ENCODE measurements at regions not wholly inside any gene's neighbourhood (a gene's known extent, or its start where the extent isn't known, plus 50 kb on each side); places are given as distances from the start of the nearest gene placed in this dataset.

DNA sequence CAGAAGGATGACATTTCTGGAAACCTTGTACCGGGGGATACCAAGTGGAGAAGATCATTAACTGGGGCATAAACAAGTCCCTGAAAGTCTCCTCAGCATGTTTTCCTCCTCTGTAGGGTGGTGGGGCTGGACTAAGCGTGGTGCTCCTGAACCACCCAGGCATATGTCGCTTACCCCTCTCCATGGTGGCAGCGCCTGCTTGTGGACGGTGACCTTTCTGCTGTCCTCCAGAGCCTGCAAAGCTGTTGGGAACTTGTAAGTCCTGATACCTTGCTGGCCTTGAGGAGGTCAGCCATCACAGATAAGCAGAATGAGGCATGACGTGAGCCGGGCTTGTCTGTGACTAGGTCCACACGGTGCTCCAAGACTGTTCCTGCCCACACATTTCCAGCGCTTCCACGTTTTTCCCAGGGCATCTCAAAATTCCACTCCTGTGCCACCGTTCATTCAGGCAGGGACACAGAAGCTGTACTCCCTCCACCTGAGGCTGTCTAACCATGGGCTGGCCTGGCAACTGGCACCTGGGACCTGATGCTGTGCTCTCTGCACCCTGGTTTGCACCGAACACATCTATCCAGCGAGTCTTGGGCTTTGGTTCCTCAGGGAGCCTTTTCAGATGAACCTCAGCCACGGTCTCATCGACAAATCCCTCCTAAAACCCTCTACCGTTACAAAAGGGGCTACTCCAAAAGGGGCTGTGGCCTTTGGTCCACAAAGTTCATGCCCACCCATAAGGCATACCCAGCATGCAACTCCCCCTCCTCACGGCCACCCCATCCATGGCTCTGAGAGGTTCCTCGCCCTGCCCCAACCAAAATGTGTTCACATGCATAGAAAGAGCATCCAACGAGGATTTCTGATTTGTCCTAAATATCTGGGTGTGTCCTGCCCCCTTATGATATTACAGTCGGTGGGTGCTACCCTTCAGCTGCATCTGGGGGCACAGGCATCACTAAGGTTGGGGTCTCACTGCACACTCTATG is 199.6 kb upstream of the DIO3 start:
- WGBS, 3 donors = 85 to 92% (median 88%) methylated on average over 20 of the region's 20 CpGs

DNA sequence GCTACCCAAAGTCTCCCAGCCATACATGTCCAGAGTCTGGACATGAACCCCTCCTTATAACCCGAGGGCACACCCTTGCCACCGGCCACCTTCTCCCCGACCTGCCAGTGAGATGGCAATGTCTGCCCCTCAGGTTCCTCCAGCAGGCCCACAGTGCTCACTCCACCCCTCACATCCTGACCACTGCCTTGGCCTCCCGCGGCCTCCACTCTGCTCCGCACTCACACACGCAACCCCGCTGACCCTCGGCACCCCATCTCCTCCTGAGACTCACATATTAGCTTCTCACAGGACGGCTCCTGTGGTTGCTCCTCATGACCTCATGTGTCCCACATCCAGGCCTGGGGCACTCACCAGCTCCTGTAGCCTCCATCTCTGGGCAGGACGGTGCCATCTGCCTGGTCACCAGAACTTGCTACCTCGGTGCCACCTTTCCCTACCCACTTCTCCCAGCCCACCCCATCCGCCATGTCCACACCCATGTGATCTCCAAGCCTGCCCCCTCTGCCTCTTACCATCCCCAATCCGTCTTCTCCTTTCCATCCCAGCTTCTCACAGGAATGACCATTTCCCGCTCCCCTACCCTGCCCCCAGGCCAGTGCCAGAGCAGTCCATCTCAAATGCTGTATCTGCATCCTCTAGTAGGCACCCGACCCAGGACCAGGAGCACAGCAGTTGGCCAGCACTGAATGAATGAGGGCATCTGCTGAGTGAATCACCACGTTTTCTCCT is 198.6 kb upstream of the DIO3 start:
- 83 to 90% (median 88%) methylated on average over 17 of the region's 17 CpGs for WGBS, 3 donors
- no peak overlapping the region for H3K27ac ChIP-seq (ENCODE audit: low read depth, low read length)

More for the DNA sequence above, 199.6 kb upstream of the DIO3 start:
- H3K27ac ChIP-seq (ENCODE audit: low read depth, low read length) = no peak overlapping the region

DNA sequence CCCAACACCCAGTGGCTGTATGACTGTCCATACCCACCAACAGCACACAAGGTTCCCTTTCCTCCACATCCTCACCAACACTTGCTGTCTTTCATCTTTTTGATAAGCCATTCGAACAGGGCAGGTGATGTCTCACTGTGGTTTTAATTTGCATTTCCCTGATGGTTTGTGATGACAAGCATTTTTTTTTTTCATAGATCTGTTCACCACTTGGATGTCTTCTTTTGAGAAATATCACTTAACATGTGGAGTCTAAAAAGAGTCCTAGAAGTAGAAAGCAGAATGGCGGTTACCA is 198.1 kb upstream of the DIO3 start:
- 81 to 87% (median 82%) methylated on average over 2 of the region's 2 CpGs for WGBS, 3 donors
- H3K27ac ChIP-seq (ENCODE audit: low read depth, low read length) = no peak overlapping the region

DNA sequence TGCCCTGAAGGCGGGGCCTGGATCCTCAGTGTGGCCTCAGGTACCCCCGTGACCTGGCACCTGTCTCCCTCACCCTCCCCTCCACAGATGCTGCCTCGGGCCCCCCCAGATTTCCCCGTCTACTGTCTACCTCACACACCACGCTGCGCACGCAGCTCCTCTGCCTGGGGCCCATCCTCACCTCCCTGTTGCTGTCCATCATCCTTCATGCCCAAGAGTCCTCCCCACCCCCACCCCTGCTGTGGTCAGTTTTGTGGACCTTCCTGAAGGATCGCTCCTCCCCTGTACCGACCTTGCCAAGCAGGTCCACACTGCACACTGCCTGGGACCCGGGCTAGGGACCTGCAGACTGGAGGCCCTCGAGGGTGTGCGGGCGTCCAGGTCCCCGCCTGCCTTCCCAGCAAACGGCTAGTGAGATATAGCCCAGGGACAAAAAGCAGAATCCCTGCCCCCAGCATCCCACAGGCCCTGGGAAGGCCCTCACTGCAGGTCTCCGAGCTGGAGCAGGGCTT is 197.4 kb upstream of the DIO3 start:
- WGBS, 3 donors = 76 to 78% (median 78%) methylated on average over 16 of the region's 16 CpGs

DNA sequence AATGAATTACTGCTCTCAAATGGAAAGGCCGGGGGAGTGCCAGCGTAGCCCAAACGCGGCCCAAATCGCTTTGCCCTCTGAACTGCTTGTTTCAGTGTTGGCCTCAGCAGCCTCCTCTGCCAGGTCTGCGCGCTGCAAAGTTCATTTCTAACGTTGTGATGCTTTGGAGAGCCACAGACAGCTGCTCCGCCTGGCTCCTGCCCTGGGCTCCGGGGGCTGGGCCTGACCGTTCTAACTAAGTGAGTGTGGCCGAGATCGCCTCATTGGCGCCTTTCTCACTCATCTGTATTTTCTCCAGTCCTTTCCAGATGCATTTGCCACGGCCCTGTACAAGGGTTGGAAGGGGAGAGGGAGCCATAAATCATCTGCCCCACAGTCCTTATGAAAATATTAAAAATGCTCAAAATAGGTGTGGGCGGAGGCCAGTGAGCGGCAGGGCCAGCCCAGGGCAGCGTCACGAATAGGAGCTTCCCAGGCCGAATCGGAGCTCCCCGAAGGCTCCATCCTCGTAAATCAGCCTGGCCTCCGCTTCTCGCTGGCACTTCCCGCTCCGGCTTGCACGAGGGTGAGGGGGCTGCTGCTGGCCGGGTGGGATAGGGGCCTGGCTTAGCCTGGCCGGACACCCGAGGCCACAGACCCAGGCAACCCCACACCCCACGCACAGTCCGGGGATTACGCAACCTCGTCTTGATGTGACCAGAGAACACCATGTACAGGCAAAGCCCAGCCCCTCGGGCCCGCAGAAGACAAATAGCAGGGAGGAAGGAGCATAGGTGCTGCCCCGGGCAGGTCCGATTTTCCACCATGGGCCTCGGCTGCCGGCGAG is 196.6 kb upstream of the DIO3 start:
- peak overlapping the region; percentile 62 for H3K27ac ChIP-seq (ENCODE audit: low read depth, low read length)
- 38 to 74% (median 40%) methylated on average over 40 to 42 of the region's 42 CpGs for WGBS, 3 donors

More for the DNA sequence above, 197.4 kb upstream of the DIO3 start:
- H3K27ac ChIP-seq (ENCODE audit: low read depth, low read length) = no peak overlapping the region

DNA sequence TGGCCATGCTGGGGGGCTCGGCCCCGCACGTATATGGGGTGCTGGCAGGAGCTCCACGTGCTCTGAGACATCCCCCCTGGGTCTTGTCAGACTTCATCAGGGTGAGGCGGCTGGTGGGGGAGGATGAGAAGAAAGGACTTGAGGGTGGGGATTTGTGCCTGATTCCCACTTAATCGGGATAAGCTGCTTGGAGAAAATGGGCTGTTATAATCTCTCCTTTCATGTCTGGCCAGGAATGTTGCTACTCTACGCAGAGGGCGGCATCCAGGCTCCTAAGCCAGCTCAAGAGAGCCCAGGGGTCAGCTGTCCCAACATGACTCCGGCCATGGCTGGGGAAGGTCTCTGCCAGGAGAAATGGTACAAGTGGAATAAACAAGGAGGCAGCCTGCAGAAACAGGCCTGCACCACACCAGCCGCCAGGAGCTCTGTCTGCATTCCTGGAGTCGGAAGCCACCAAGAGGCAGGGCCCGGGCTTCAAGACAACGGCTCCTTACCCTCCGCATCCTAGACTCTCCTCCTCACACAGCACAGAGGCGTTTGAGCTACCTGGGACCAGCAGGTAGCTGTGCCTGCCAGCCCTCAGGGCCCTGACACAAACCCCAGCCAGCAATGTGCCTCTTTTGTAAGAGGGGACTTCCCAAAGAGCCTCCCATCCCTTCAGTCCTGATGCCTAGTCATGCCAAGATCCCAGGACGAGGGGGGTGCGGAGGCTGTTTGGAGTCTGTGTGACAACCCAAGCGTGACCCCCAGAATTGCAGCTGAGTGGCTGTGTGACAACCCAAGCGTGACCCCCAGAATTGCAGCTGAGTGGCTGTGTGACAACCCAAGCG is 195.8 kb upstream of the DIO3 start:
- WGBS, 3 donors = 65 to 78% (median 69%) methylated on average over 19 to 20 of the region's 20 CpGs
- H3K27ac ChIP-seq (ENCODE audit: low read depth, low read length) = peak overlapping the region; percentile 62

DNA sequence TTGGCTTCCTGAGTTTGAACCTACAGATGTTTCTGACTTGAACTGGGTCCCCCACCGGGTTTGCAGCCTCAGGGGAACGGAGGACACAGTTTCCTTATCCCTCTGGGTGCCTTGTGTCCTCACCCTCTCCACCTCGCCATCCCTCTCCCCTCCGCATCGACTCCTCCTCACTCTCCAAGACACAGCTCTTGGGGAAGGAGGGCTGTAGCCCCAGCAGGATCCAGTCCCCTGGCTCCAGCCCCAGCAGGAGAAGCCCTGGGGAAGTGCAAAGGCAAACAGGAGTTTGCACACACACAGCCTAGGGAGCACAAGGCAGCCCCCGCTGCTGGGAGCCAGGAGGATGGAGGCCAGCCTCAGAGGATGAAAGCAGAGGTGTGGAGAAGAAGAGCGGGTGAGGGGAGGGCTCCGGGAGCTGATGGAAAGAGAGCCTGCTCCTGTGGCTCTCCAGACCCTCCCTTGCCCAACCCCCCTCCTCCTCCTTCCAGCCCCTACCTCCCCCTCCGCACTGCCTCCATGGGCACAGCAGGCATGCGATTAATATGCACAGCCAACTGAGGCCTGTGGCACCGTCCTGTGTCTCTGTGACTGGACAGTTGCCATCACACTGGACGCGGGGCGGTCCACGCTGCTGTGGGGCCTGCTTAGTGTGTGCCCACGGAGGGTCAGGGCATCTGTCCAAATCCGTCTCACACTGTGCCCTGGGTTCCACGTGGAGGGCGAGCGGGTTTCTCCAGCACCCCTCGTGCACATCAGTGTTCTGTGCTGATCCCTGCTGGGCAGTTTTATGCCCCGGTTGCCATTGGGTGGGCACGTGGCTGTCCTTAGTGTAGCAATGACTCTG is 193.7 kb upstream of the DIO3 start:
- WGBS, 3 donors = 75 to 86% (median 83%) methylated on average over 22 to 23 of the region's 23 CpGs

DNA sequence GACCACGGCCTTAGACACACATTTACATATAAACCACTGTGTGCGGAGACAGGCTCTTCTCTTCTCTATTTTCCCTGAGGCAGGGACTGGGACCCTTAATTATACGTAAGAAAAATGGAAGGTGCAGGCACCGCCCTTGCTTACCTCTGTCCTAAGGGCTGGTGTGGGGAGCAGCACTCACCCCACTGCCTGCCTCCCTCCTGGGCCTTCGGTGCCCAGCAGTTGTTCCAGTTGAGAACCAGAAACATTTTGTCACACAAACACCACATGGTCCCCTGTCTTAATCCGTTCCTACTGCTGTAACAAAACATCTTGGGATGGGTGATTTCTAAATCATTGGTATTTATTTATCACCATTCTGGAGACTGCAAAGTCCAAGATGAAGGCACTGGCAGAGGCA is 192.7 kb upstream of the DIO3 start:
- 86 to 93% (median 93%) methylated on average over 6 of the region's 6 CpGs for WGBS, 3 donors
- no peak overlapping the region for H3K27ac ChIP-seq (ENCODE audit: low read depth, low read length)

More for the DNA sequence above, 193.7 kb upstream of the DIO3 start:
- no peak overlapping the region for H3K27ac ChIP-seq (ENCODE audit: low read depth, low read length)

DNA sequence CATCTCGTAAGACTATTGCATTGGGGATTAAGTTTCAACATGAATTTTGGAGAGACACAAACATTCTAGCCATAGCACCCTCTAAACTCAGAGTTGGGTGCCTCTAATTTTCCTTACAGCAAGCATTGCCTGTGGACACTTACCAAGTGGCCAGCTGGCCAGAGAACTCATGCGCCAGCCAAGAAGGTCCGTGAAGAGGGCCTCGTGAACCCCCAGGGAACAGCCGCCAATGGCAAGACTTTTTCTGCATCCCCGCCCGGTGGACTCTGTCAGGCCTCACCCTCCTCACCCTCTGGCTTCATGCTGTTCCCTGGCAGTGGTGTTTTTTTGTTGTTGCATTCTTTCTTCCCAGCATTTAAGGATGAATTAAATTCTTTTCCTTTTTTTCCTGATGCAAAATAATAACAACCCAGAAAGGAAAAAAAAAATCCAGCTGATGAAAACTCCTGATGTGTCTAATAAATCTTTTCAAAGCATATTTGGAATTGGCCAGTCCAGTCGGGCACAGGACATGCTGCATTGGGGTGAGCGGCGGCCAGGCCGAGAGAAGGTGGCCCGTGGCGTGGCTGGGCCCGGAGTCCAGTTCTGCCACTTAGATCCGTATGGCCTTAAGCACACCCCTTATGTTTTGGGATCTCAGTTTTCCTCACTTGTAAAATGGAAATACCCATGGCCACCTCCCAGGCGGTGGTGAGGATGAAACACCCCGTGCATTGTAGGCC is 191.9 kb upstream of the DIO3 start:
- H3K27ac ChIP-seq (ENCODE audit: low read depth, low read length) = no peak overlapping the region
- WGBS, 3 donors = 71 to 87% (median 85%) methylated on average over 17 of the region's 17 CpGs

DNA sequence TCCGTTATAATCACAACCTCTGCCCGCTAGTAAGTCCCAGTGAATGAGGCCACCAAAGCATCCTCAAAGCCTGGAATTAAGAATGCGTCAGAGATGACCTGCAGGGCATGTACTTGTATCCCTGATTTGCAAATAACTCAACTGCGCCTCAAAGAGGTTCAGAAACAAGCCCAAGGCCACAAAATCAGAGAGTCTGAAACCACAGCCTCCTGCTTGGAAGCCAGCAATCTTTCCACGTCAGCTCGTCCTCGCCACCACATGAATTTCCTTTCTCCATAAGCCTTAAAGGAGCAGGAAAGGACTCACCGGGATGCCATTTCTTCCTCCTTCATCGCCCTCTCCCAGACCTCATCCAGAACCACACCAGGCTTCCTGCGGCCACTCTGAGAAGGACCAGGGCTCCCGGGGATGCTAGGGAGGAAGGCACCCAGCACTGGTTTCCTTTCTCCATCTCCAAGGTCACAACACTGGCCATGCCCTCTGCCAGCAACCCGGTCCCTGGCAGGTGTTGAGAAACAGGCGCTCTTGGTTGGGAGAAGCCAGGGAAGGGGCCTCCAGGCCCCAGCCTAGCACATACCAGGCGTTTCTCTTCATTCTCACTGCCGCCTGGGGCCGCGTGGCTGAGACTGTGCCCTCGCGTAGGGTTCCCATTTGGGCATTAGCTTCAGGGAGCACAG is 191.2 kb upstream of the DIO3 start:
- H3K27ac ChIP-seq (ENCODE audit: low read depth, low read length) = no peak overlapping the region
- WGBS, 3 donors = 87 to 94% (median 91%) methylated on average over 19 of the region's 19 CpGs

DNA sequence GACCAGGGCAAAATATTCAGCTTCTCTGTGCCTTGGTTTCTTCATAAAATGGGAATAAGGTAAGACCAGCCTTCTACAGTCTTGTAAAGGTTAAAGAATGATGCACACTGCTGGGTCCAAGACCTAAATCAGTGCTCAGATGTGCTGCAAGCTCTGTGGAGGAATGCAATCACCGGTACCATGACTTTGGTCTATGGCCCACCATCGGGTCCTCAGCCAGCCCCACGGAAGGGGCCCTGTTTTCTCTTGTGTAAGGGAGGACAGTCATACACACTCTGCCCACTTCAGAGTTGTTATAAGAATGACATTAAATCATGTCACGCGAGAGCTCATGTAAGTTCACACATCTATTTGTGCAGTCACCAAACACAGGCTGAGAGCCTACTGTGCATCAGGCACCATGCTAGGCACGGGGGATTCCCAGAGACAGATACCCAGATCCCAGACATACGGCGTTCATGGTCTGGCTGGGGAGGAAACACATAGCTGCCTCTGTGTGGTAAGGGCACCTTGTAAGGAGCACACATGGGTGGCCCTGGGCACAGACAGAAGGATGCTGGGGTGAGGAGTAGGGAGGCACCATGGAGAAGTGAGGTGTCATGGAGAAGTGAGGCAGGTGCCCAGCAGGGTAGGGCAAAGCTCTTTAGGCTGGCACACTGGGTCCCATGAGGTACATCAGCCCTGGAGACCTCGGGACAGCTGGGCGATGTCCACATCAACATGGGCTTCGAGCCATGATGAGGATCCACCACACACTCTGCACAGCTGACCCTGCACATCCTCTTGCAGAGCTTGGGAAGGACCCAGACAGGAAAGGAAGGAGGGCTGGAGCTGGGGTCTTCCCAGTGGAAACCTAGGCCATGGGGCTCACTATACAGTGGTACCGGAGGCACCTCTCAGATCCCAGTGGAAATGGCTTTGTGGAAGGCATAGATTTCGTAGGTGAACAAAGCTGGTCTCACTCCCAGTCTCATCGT is 190.4 kb upstream of the DIO3 start:
- 86 to 91% (median 90%) methylated on average over 14 of the region's 14 CpGs for WGBS, 3 donors
- H3K27ac ChIP-seq (ENCODE audit: low read depth, low read length) = no peak overlapping the region

DNA sequence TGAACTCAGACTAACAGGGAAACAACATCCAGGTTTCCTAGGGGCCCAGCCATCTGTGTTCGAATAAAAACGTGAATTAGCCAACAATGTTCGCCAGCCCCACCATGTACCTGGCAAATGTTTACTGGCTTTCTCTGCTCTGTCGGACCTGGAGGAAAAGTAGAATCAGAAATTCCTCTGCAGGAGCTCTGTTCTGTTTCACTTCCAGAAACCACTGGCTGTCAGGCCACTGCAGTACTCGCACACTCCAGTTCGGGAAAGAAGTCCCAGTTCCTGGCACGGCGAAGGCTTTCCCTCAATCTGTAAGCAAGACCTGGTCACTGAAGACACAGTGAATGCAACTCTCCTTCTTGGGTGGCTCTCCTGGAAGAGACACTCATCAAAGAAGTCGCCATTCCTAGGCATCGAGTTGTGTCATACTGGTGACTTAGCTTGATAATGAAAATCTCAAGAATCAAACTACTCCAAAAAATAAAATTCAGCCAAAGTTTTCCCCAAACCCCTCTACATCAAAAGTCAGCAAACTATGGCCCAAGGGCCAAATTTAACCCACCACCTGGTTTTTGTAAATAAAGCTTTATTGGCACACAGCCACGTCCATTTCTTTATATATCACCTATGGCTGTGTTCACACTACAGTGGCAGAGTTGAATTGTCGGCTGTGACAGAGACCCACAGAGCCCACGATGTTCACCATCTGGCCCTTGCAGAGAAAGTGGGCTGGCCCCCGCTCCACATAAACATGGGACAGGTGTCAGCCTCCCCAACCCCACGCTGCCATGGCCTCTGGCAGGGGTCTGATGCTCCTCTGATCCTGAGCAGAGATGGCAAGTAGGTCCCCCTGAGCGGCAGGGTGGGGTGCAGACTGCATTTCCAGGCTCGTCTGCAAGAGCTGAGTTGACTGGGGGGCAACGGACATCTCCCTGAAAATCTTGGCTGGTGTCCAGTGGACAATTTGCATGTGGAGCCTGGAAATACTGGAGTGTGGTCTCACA is 189.2 kb upstream of the DIO3 start:
- no peak overlapping the region for H3K27ac ChIP-seq (ENCODE audit: low read depth, low read length)
- WGBS, 3 donors = 78 to 86% (median 83%) methylated on average over 18 of the region's 18 CpGs

DNA sequence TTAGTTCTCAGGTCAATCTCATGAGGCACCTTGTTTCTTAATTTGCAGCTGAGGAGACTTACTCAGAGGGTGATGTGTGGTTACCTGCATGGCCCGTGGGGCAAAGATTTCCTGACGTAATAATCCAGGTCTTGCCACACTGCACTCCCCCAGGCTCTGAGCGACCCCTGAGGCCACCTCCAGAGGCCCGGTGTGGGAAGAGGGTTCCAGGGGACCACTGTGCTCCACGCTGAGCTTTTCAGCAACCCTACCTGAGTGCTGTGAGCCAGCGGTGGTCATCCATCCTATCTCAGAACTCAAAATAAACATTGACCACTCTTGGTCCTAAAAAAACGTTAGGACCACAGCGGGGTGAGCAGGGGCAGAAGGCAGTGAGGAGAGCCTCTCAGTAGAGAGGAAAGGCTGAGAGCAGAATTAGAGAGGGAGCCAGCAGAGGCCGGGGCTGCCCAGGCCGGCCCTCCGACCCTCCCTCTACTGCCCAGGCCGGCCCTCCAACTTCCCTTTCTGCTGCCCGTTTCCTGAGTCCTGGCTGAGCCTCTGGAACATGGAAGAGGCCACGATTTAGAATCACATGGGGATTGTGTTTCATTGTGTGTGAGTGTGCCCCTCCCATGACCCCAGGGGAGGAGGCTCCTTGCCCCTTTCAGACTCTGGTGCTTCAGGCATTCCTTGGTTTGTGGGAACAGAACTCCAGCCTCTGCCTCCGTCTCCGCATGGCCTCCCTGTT is 188.2 kb upstream of the DIO3 start:
- 69 to 74% (median 74%) methylated on average over 16 of the region's 16 CpGs for WGBS, 3 donors
- no peak overlapping the region for H3K27ac ChIP-seq (ENCODE audit: low read depth, low read length)

Measured in adipose tissue (tissue), 3 donors.